Smooth muscle cell (in vitro differentiated cells): ENCODE measurements at regions not wholly inside any gene's neighbourhood (a gene's known extent, or its start where the extent isn't known, plus 50 kb on each side); places are given as distances from the start of the nearest gene placed in this dataset.

ENCODE experiments used
- DNase-seq: peaks from one replicate; lab custom pipeline; 2025; ENCODE audit not compliant: unreplicated experiment; lab: John Stamatoyannopoulos, UW
- H2AFZ ChIP-seq: fragments of 200-600 bp; sonication (generic); 2 replicates; pipeline ENCODE4 v1.6.0; 2016; ENCODE audit warnings: antibody characterized with exemption, low read depth, mild to moderate bottlenecking
- H3F3A ChIP-seq: fragments of 200-600 bp; sonication (generic); 2 replicates; pipeline ENCODE4 v1.6.0; 2017; ENCODE audit warnings: antibody characterized with exemption, low read depth
- H3K27ac ChIP-seq: fragments of 200-600 bp; sonication (generic); 2 replicates; pipeline ENCODE4 v1.5.1; 2016; ENCODE audit warnings: low read depth, mild to moderate bottlenecking
- H3K27me3 ChIP-seq: fragments of 200-600 bp; sonication (generic); 2 replicates; pipeline ENCODE4 v1.6.1; 2016; ENCODE audit warnings: low read depth, mild to moderate bottlenecking
- H3K36me3 ChIP-seq: fragments of 200-600 bp; sonication (generic); 2 replicates; pipeline ENCODE4 v1.5.1; 2016; ENCODE audit warnings: low read depth
- H3K4me1 ChIP-seq: fragments of 200-600 bp; sonication (generic); 2 replicates; pipeline ENCODE4 v1.5.1; 2016; ENCODE audit warnings: low read depth
- H3K4me2 ChIP-seq: fragments of 200-600 bp; sonication (generic); 2 replicates; pipeline ENCODE4 v1.6.0; 2016; ENCODE audit warnings: mild to moderate bottlenecking
- H3K4me3 ChIP-seq: fragments of 200-600 bp; sonication (generic); 2 replicates; pipeline ENCODE4 v1.5.1; 2016; ENCODE audit warnings: mild to moderate bottlenecking
- H3K79me2 ChIP-seq: fragments of 200-600 bp; sonication (generic); 2 replicates; pipeline ENCODE4 v1.6.0; 2016; ENCODE audit warnings: low read depth, mild to moderate bottlenecking
- H3K9ac ChIP-seq: fragments of 200-600 bp; sonication (generic); 2 replicates; pipeline ENCODE4 v1.6.0; 2016; ENCODE audit warnings: low read depth
- H3K9me3 ChIP-seq: fragments of 200-600 bp; sonication (generic); replicated peaks from 2 replicates; pipeline ENCODE4 v1.5.1; 2016; ENCODE audit warnings: low read depth
- H4K20me1 ChIP-seq: fragments of 200-600 bp; sonication (generic); 2 replicates; pipeline ENCODE4 v1.6.0; 2016; ENCODE audit warnings: low read depth
- CTCF ChIP-seq: fragments of 200-600 bp; sonication (generic); IDR thresholded peaks from 2 replicates; pipeline ENCODE4 v1.5.1; 2017; ENCODE audit warnings: borderline replicate concordance, mild to moderate bottlenecking, antibody characterized with exemption; ENCODE audit not compliant: insufficient read depth, poor library complexity, severe bottlenecking
- WGBS: methylation state at CpG from one replicate; pipeline ENCODE4 v1.1.7; 2016; ENCODE audit warnings: low lambda C conversion rate; 5-methylcytosine and 5-hydroxymethylcytosine counted together

DNA sequence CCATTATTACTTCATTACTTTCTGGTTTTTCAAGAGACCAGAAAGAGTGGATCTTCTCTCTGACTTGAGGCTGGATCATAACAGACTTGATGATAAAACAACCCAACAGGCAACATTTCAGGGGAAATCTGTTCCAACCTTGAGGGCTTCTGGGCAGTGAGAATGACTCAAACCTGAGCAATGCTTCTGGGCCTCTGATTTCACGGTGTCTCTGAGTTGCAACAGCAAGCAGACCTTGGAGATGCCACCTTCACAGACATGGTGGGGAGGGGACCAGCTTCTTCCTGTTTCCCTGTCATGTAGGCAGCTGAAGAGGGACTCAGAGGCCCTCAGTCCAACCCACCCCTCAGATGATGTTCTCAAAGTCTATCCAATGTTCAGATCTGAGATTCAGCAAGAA, 104.0 kb downstream of the ABHD5 start:
- Histone ChIP-seq H3K4me1 (peaks cover 6% of the 10 kb centered on the region), H3K4me3 (no peak overlapping the region), H3F3A (no peaks in the 10 kb centered on the region), H2AFZ (no peak overlapping the region), H3K9ac (no peak overlapping the region), H3K79me2 (no peaks in the 10 kb centered on the region), H3K36me3 (no peaks in the 10 kb centered on the region), H4K20me1 (no peaks in the 10 kb centered on the region), H3K9me3 (no peaks in the 10 kb centered on the region), H3K27ac (no peak overlapping the region), H3K27me3 (peaks cover 15% of the 10 kb centered on the region), H3K4me2 (no peak overlapping the region)
- WGBS = 55% methylated on average over 1 of the region's 1 CpG
- TF ChIP-seq CTCF = no peak
- DNase-seq = no peak

- Histone ChIP-seq H2AFZ (no peak overlapping the region), H3K27ac (no peak overlapping the region), H3K79me2 (no peaks in the 10 kb centered on the region), H3K36me3 (no peaks in the 10 kb centered on the region), H3K9me3 (no peaks in the 10 kb centered on the region), H3K9ac (no peak overlapping the region), H4K20me1 (no peaks in the 10 kb centered on the region), H3K4me1 (peaks cover 10% of the 10 kb centered on the region), H3K4me3 (no peak overlapping the region), H3K27me3 (peaks cover 11% of the 10 kb centered on the region), H3F3A (no peaks in the 10 kb centered on the region), H3K4me2 (no peak overlapping the region)
- no peak for TF ChIP-seq CTCF
- no peak for DNase-seq
- WGBS = 86% methylated on average over 3 of the region's 3 CpGs
These were observed 104.8 kb downstream of the ABHD5 start for GRCh38 chr3:43795491-43795890.

DNA sequence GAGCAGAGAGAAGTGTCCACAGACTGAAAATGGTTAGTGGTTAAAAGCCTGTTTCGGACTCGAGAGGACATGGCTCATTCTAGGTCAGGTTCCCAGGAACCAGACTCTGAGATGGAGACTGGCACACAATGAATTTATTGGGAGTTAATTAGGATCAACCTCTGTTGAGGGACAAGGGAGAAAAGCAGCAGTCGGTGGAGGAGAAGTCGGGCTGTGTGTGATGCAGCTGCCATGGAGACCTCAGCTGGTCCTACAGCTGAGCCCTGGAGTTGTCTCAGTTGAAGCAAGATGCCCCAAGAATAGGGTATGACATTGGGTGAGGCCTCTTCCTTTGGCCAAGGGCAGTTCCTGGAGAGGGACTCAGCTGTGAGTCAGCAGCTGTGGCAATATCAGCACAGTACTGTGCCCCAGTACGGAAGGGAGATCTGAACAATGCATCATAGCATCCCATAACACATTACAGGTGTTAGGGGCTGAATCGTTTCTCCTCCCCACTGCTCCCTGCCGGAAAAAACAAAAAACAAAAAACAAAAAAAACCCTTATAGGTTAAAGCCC, 105.4 kb downstream of the ABHD5 start:
- H3K27me3 ChIP-seq = peaks cover 4% of the 10 kb centered on the region
- H3K4me1 ChIP-seq = peaks cover 10% of the 10 kb centered on the region
- no peak for TF ChIP-seq CTCF
- no peak overlapping the region for H3K9ac ChIP-seq
- no peaks in the 10 kb centered on the region for H4K20me1 ChIP-seq
- no peak overlapping the region for H3K4me3 ChIP-seq
- no peaks in the 10 kb centered on the region for H3K9me3 ChIP-seq
- H2AFZ ChIP-seq = no peak overlapping the region
- H3K79me2 ChIP-seq = no peaks in the 10 kb centered on the region
- no peaks in the 10 kb centered on the region for H3F3A ChIP-seq
- no peak overlapping the region for H3K4me2 ChIP-seq
- H3K27ac ChIP-seq = no peak overlapping the region
- WGBS = 88% methylated on average over 7 of the region's 7 CpGs
- H3K36me3 ChIP-seq = no peaks in the 10 kb centered on the region
- DNase-seq = no peak

- WGBS = 93% methylated on average over 5 of the region's 5 CpGs
- no peak for TF ChIP-seq CTCF
- Histone ChIP-seq H3K4me2 (no peak overlapping the region), H3K27ac (no peak overlapping the region), H3K36me3 (no peaks in the 10 kb centered on the region), H3K4me3 (no peak overlapping the region), H3K9me3 (no peaks in the 10 kb centered on the region), H4K20me1 (no peaks in the 10 kb centered on the region), H2AFZ (no peak overlapping the region), H3K79me2 (no peaks in the 10 kb centered on the region), H3K27me3 (no peaks in the 10 kb centered on the region), H3K9ac (no peak overlapping the region), H3F3A (no peaks in the 10 kb centered on the region), H3K4me1 (peaks cover 10% of the 10 kb centered on the region)
- DNase-seq = no peak
These were observed 107.1 kb downstream of the ABHD5 start for GRCh38 chr3:43797794-43798193.
